Esophagus mucosa (tissue), 1 donor: ENCODE measurements at regions not wholly inside any gene's neighbourhood (a gene's known extent, or its start where the extent isn't known, plus 50 kb on each side); places are given as distances from the start of the nearest gene placed in this dataset.
"Not testable (repeated sequence)": the region's sequence is repeated elsewhere in the genome, so short reads cannot be mapped to it uniquely, and the experiment has no call there.

ENCODE experiments used
- ATAC-seq: fragments of 200-7000 bp; cut with Tn5 transposase; one replicate; pipeline ENCODE4 v1.9.1; 2020
- donor health status: DM: yes; HTN: yes; CAD: no.

- peak; percentile 72 for ATAC-seq
Observed at GRCh38 chr3:160098261-160098908, 109.8 kb downstream of the IL12A start.

GRCh38 chr3:160098926-160099626 is 110.4 kb downstream of the IL12A start:
- ATAC-seq: no peak

- ATAC-seq: no peak
Observed at GRCh38 chr3:160099834-160100233, 111.2 kb downstream of the IL12A start.

- ATAC-seq: no peak
Observed at GRCh38 chr3:160100610-160101009, 112.0 kb downstream of the IL12A start.

- not testable (repeated sequence) for ATAC-seq
Observed at GRCh38 chr3:160102001-160102400, 113.4 kb downstream of the IL12A start.

GRCh38 chr3:160103397-160103796 is 114.8 kb downstream of the IL12A start:
- no peak for ATAC-seq

- ATAC-seq: no peak
Observed at GRCh38 chr3:160105907-160106584, 117.4 kb downstream of the IL12A start.

- ATAC-seq: peak; percentile 43
Observed at GRCh38 chr3:160106905-160107861, 118.0 kb upstream of the C3orf80 start.

GRCh38 chr3:160108362-160108761 is 116.9 kb upstream of the C3orf80 start:
- ATAC-seq: no peak

- ATAC-seq: no peak
Observed at GRCh38 chr3:160112481-160112880, 112.7 kb upstream of the C3orf80 start.

GRCh38 chr3:160112996-160113395 is 112.2 kb upstream of the C3orf80 start:
- no peak for ATAC-seq

GRCh38 chr3:160114355-160114995 is 110.7 kb upstream of the C3orf80 start:
- no peak for ATAC-seq

GRCh38 chr3:160115387-160115786 is 109.8 kb upstream of the C3orf80 start:
- ATAC-seq: peak; percentile 33

GRCh38 chr3:160124224-160124623 is 101.0 kb upstream of the C3orf80 start:
- ATAC-seq: no peak

GRCh38 chr3:160125258-160125657 is 100.0 kb upstream of the C3orf80 start:
- no peak for ATAC-seq

- no peak for ATAC-seq
Observed at GRCh38 chr3:160126051-160126450, 99.2 kb upstream of the C3orf80 start.

GRCh38 chr3:160126761-160127160 is 98.5 kb upstream of the C3orf80 start:
- ATAC-seq: no peak

- ATAC-seq: peak; percentile 69
Observed at GRCh38 chr3:160127308-160127707, 97.9 kb upstream of the C3orf80 start.

GRCh38 chr3:160128056-160128455 is 97.2 kb upstream of the C3orf80 start:
- no peak for ATAC-seq

- peak; percentile 63 for ATAC-seq
Observed at GRCh38 chr3:160129459-160130061, 95.7 kb upstream of the C3orf80 start.

- no peak for ATAC-seq
Observed at GRCh38 chr3:160130071-160130470, 95.2 kb upstream of the C3orf80 start.

- ATAC-seq: no peak
Observed at GRCh38 chr3:160130950-160131349, 94.3 kb upstream of the C3orf80 start.
